Uterus (tissue), 2 donors: ENCODE measurements at regions not wholly inside any gene's neighbourhood (a gene's known extent, or its start where the extent isn't known, plus 50 kb on each side); places are given as distances from the start of the nearest gene placed in this dataset.

ENCODE experiments used
- CTCF ChIP-seq, 4 experiments: fragments of 200-600 bp in 2 of 4; fragments of 450-650 bp in 2 of 4; sonication (generic) in 2 of 4; IDR thresholded peaks; one replicate each; pipeline ENCODE4 v1.5.1; 2016 to 2019; ENCODE audit warnings: antibody characterized with exemption in 4 of 4, mild to moderate bottlenecking in 2 of 4, moderate library complexity in 1 of 4
- POLR2A ChIP-seq, 2 donors: fragments of 450-650 bp; IDR thresholded peaks; one replicate each; pipeline ENCODE4 v1.6.1; 2016; ENCODE audit warnings: antibody characterized with exemption in 2 of 2, mild to moderate bottlenecking in 1 of 2, moderate library complexity in 1 of 2

GRCh38 chr1:99464738-99465137 lies 181.2 kb upstream of the PALMD start:
- TF ChIP-seq CTCF (IDR thresholded peaks at IDR 0.05) (no peak), POLR2A (IDR thresholded peaks at IDR 0.05) (no peak)
